GM12891 (cell line): ENCODE measurements at regions not wholly inside any gene's neighbourhood (a gene's known extent, or its start where the extent isn't known, plus 50 kb on each side); places are given as distances from the start of the nearest gene placed in this dataset.

Experiments used
- DNase-seq: peaks from one replicate; pipeline ENCODE4 v3.0.0; 2011; ENCODE audit warnings: low spot score; ENCODE audit not compliant: insufficient read length
- FAIRE-seq: peaks from 2 replicates; lab custom pipeline; 2011; peaks lifted over from hg19 to GRCh38; lab: Jason Lieb, UNC
- PAX5 ChIP-seq: IDR thresholded peaks from 2 replicates; pipeline ENCODE4 v1.6.1; 2011; ENCODE audit warnings: low read length, moderate library complexity, mild to moderate bottlenecking; ENCODE audit not compliant: insufficient read depth, severe bottlenecking
- POLR2A ChIP-seq: IDR thresholded peaks from 2 replicates; pipeline ENCODE4 v1.6.1; 2011; ENCODE audit warnings: low read depth, low read length, control low read depth
- POLR2AphosphoS5 ChIP-seq: IDR thresholded peaks from 2 replicates; pipeline ENCODE4 v1.6.1; 2011; ENCODE audit warnings: low read depth, low read length, control low read depth
- POU2F2 ChIP-seq: IDR thresholded peaks from 2 replicates; pipeline ENCODE4 v1.6.1; 2011; ENCODE audit warnings: low read depth, mild to moderate bottlenecking, control low read depth, low read length, moderate library complexity
- SPI1 ChIP-seq: IDR thresholded peaks from 2 replicates; pipeline ENCODE4 v1.6.1; 2011; ENCODE audit warnings: low read depth, low read length, control low read depth
- TAF1 ChIP-seq: IDR thresholded peaks from 2 replicates; pipeline ENCODE4 v1.6.1; 2011; ENCODE audit warnings: low read depth, low read length, control low read depth

GRCh38 chr12:130109062-130109945 is 53.0 kb upstream of the FZD10 start:
- TF ChIP-seq POLR2A (no peak), TAF1 (no peak), POLR2AphosphoS5 (no peak), PAX5 (no peak), POU2F2 (no peak), SPI1 (no peak)
- DNase-seq (no peak), FAIRE-seq (no peak)

- TF ChIP-seq PAX5: no peak
- no peak for TF ChIP-seq SPI1
- no peak for TF ChIP-seq TAF1
- no peak for TF ChIP-seq POLR2A
- TF ChIP-seq POU2F2: no peak
- TF ChIP-seq POLR2AphosphoS5: no peak
- FAIRE-seq (no peak), DNase-seq (no peak)
Observed at GRCh38 chr12:130110914-130111313, 51.4 kb upstream of the FZD10 start.

GRCh38 chr12:130111965-130112496 is 50.2 kb upstream of the FZD10 start:
- FAIRE-seq (no peak), DNase-seq (no peak)
- no peak for TF ChIP-seq PAX5
- TF ChIP-seq POU2F2: no peak
- TF ChIP-seq POLR2AphosphoS5: no peak
- no peak for TF ChIP-seq POLR2A
- no peak for TF ChIP-seq TAF1
- no peak for TF ChIP-seq SPI1
